ENCODE measurements at regions not wholly inside any gene's neighbourhood (a gene's known extent, or its start where the extent isn't known, plus 50 kb on each side); places are given as distances from the start of the nearest gene placed in this dataset.
"Not testable (repeated sequence)": the region's sequence is repeated elsewhere in the genome, so short reads cannot be mapped to it uniquely, and the experiment has no call there.

- in situ Hi-C loops (cut with HindIII; ENCODE audit: low pct_ligation_motif_present, low sequenced_read_pairs), result no loop called here
- DNase-seq, result no peak
- TF ChIP-seq, protein P1, sequence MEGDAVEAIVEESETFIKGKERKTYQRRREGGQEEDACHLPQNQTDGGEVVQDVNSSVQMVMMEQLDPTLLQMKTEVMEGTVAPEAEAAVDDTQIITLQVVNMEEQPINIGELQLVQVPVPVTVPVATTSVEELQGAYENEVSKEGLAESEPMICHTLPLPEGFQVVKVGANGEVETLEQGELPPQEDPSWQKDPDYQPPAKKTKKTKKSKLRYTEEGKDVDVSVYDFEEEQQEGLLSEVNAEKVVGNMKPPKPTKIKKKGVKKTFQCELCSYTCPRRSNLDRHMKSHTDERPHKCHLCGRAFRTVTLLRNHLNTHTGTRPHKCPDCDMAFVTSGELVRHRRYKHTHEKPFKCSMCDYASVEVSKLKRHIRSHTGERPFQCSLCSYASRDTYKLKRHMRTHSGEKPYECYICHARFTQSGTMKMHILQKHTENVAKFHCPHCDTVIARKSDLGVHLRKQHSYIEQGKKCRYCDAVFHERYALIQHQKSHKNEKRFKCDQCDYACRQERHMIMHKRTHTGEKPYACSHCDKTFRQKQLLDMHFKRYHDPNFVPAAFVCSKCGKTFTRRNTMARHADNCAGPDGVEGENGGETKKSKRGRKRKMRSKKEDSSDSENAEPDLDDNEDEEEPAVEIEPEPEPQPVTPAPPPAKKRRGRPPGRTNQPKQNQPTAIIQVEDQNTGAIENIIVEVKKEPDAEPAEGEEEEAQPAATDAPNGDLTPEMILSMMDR (IDR thresholded peaks at IDR 0.05; ENCODE audit: low read depth, low read length, missing control alignments), result no peak
- no peaks in the 10 kb centered on the region for H3K36me3 ChIP-seq (replicated peaks)
- no peak overlapping the region for H3K4me3 ChIP-seq (ENCODE audit: low read depth, low read length)
- H3K27ac ChIP-seq, result no peak overlapping the region
- H3K27me3 ChIP-seq (replicated peaks), result no peaks in the 10 kb centered on the region
These were observed 916.7 kb downstream of the PLOD2 start for GRCh38 chr3:145244327-145244726.

DNA sequence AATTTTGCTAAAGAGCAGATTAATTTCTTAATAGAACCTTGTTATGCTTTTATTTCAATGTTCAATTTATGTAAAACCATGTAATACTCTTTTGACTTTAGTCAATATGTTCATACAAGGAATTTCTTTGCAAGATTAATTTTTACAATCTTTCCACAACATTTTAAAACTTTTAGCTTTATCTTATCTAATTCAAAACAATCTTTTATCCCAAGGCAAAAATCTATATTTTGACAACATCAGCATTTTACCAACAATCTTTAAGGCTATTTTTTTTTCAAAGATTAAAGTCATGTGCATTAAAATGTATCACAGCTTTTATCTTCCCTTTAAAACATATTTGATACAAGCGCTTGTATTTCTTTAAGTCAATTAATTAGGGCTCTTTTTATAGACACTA, 914.7 kb downstream of the PLOD2 start:
- H3K27ac ChIP-seq, result no peak overlapping the region
- in situ Hi-C loops (cut with HindIII; ENCODE audit: low pct_ligation_motif_present, low sequenced_read_pairs), result no loop called here
- H3K27me3 ChIP-seq (replicated peaks), result no peaks in the 10 kb centered on the region
- no peaks in the 10 kb centered on the region for H3K36me3 ChIP-seq (replicated peaks)
- TF ChIP-seq, protein P1 (IDR thresholded peaks at IDR 0.05; ENCODE audit: low read depth, low read length, missing control alignments), result no peak
- no peak overlapping the region for H3K4me3 ChIP-seq (ENCODE audit: low read depth, low read length)
- no peak for DNase-seq

GRCh38 chr3:145248928-145249327, 912.1 kb downstream of the PLOD2 start:
- Histone ChIP-seq H3K4me3 (ENCODE audit: low read depth, low read length) (no peak overlapping the region), H3K27me3 (replicated peaks) (no peaks in the 10 kb centered on the region), H3K27ac (no peak overlapping the region), H3K36me3 (replicated peaks) (no peaks in the 10 kb centered on the region)
- TF ChIP-seq, protein P1 (IDR thresholded peaks at IDR 0.05; ENCODE audit: low read depth, low read length, missing control alignments), result no peak
- in situ Hi-C loops (cut with HindIII; ENCODE audit: low pct_ligation_motif_present, low sequenced_read_pairs), result no loop called here
- no peak for DNase-seq

DNA sequence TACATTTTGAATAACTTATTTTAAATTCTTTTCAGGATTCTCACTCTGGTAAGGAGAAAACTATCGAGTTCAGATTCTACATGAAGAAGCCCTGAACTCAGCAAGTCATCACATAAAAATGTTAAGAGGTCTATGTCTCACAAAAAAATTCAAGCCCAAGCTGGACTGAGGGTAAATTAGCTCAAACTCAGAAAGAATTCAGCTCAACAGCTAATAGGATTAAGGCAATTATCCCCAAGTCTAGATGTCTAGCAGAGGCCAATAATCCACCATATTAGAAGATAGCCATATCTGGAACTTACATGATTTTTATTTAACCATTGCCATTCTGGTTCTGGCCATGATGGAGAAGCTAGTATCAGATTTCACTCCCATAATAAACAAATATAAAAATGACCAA, 909.7 kb downstream of the PLOD2 start:
- H3K36me3 ChIP-seq (replicated peaks), result no peaks in the 10 kb centered on the region
- TF ChIP-seq, protein P1 (IDR thresholded peaks at IDR 0.05; ENCODE audit: low read depth, low read length, missing control alignments), result no peak
- H3K27ac ChIP-seq, result no peak overlapping the region
- no peak for DNase-seq
- in situ Hi-C loops (cut with HindIII; ENCODE audit: low pct_ligation_motif_present, low sequenced_read_pairs), result no loop called here
- no peaks in the 10 kb centered on the region for H3K27me3 ChIP-seq (replicated peaks)
- no peak overlapping the region for H3K4me3 ChIP-seq (ENCODE audit: low read depth, low read length)

DNA sequence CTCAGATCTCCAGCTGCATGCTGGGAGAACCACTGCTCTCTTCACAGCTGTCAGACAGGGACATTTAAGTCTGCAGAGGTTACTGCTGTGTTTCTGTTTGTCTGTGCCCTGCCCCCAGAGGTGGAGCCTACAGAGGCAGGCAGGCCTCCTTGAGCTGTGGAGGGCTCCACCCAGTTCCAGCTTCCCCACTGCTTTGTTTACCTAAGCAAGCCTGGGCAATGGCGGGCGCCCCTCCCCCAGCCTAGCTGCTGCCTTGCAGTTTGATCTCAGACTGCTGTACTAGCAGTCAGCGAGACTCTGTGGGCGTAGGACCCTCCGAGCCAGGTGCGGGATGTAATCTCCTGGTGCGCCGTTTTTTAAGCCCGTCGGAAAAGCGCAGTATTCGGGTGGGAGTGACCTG, 903.0 kb downstream of the PLOD2 start:
- H3K27me3 ChIP-seq (replicated peaks); DNase-seq; H3K27ac ChIP-seq; H3K36me3 ChIP-seq (replicated peaks); H3K4me3 ChIP-seq (ENCODE audit: low read depth, low read length); in situ Hi-C loops (cut with HindIII; ENCODE audit: low pct_ligation_motif_present, low sequenced_read_pairs): not testable (repeated sequence)

DNA sequence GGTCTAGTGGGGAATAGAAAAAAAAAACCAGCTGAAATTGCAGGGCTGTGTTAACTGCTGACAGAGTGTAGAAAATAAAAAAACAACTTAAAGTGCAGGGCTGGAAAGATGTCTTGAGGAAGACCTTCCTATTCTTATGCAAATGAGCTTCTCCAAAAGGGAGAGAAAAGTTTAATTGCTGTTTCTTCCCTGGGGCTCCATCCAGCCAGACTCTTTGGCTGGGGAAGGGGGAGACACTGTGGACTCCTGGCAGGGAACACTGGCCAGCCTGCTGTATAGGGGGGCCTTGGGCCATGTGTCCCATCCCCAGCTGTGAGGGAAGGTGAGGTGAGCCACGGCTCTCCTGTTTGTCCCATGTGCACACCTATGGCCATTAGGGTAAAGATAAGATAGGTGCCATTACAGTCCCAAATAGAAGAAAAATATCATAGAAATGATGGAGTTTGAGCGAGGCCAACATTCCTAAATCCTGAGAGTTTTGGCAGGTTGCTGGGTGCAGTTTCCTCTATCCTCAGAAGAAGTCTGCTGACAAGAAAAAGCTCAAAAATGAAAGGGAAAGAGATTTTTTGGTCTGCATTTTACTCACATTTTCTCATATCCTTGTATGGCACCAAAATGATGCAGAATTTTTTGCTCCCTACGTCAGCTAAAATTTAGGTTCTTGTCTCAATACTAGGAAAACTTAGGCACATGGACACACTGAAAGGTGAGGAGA, 901.7 kb downstream of the PLOD2 start:
- Histone ChIP-seq H3K27ac (no peak overlapping the region), H3K36me3 (replicated peaks) (no peaks in the 10 kb centered on the region), H3K4me3 (ENCODE audit: low read depth, low read length) (no peak overlapping the region), H3K27me3 (replicated peaks) (no peaks in the 10 kb centered on the region)
- TF ChIP-seq, protein P1 (IDR thresholded peaks at IDR 0.05; ENCODE audit: low read depth, low read length, missing control alignments), result no peak
- DNase-seq, result no peak
- in situ Hi-C loops (cut with HindIII; ENCODE audit: low pct_ligation_motif_present, low sequenced_read_pairs), result no loop called here

DNA sequence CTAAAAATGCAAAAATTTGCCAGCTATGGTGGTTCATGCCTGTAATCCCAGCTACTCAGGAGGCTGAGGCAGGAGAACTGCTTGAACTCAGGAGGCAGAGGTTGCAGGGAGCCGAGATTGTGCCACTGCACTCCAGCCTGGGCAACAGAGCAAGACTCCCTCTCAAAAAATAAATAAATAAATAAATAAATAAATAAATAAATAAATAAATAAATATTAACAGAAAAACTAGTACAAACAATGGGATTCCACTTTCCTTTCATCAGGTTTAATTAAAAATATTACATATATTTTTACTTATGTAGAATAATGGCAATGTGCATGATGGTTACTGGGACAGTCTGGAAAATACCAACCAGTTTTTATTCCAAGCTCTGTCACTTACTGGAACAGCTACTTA, 897.5 kb downstream of the PLOD2 start:
- H3K27me3 ChIP-seq (replicated peaks); H3K27ac ChIP-seq; H3K36me3 ChIP-seq (replicated peaks); H3K4me3 ChIP-seq (ENCODE audit: low read depth, low read length); in situ Hi-C loops (cut with HindIII; ENCODE audit: low pct_ligation_motif_present, low sequenced_read_pairs); DNase-seq: not testable (repeated sequence)
